ENCODE measurements at regions not wholly inside any gene's neighbourhood (a gene's known extent, or its start where the extent isn't known, plus 50 kb on each side); places are given as distances from the start of the nearest gene placed in this dataset.

GRCh38 chr6:14912706-14913105 lies 333.2 kb upstream of the JARID2 start:
- POLR2A ChIA-PET, result no interaction called here
- peaks cover 3% of the 10 kb centered on the region for H3K27me3 Mint-ChIP-seq

GRCh38 chr6:14913931-14914330 lies 331.9 kb upstream of the JARID2 start:
- no peak for DNase-seq
- H3K4me1 Mint-ChIP-seq, result peaks cover 18% of the 10 kb centered on the region
- H3K9me3 Mint-ChIP-seq, result no peaks in the 10 kb centered on the region
- peaks cover 2% of the 10 kb centered on the region for H3K36me3 Mint-ChIP-seq (ENCODE audit: low read depth)
- no peak overlapping the region for H3K27ac Mint-ChIP-seq
- ChIA-PET POLR2A (no interaction called here), CTCF (no interaction called here)
- no peak overlapping the region for H3K4me3 Mint-ChIP-seq
- H3K27me3 Mint-ChIP-seq, result peaks cover 3% of the 10 kb centered on the region

More at GRCh38 chr6:14912706-14913105, 333.2 kb upstream of the JARID2 start:
- H3K4me3 Mint-ChIP-seq, result no peak overlapping the region
- DNase-seq, result no peak
- H3K27ac Mint-ChIP-seq, result no peak overlapping the region
- CTCF ChIA-PET, result no interaction called here
- H3K4me1 Mint-ChIP-seq, result peaks cover 18% of the 10 kb centered on the region
- H3K9me3 Mint-ChIP-seq, result no peaks in the 10 kb centered on the region
- H3K36me3 Mint-ChIP-seq (ENCODE audit: low read depth), result peaks cover 2% of the 10 kb centered on the region

DNA sequence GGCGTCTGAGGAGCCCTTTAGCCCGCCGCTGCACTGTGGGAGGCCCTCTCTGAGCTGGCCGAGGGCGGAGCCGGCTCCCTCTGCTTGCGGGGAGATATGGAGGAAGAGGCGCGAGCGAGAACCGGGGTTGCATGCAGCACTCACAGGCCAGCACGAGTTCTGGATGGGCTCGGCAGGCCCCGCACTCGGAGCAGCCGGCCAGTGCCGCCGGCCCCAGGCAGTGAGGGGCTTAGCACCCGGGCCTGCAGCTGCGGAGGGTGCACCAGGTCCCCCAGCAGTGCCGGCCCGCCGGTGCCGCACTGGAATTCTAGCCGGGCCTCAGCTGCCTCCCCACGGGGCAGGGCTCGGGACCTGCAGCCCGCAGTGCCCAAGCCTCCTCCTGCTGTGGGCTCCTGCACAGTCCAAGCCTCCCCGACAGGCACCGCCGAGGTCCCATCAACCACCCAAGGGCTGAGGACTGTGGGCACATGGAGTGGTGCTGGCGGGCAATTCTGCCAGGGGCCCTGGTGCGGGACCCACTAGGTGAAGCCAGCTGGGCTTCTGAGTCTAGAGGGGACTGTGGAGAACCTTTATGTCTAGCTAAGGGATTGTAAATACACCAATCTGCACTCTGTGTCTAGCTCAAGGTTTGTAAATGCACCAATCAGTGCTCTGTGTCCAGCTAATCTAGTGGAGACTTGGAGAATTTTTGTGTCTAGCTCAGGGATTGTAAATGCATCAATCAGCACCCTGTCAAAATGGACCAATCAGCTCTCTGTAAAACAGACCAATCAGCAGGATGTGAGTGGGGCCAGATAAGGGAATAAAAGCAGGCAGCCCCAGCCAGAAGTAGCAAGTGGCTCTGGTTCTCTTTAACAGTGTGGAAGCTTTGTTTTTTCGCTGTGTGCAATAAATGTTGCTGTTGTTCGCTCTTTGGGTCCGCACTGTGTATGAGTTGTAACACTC lies 329.7 kb upstream of the JARID2 start:
- peaks cover 5% of the 10 kb centered on the region for H3K4me1 Mint-ChIP-seq
- ChIA-PET POLR2A (no interaction called here), CTCF (interaction anchor here (1.2 kb wide), 1 partner anchor 9 kb away, joined by 3 read pairs; no protein-coding TSS in a partner anchor)
- H3K36me3 Mint-ChIP-seq (ENCODE audit: low read depth), result no peaks in the 10 kb centered on the region
- no peak overlapping the region for H3K4me3 Mint-ChIP-seq
- no peak overlapping the region for H3K27ac Mint-ChIP-seq
- peaks cover 2% of the 10 kb centered on the region for H3K27me3 Mint-ChIP-seq
- DNase-seq, result no peak
- no peaks in the 10 kb centered on the region for H3K9me3 Mint-ChIP-seq

DNA sequence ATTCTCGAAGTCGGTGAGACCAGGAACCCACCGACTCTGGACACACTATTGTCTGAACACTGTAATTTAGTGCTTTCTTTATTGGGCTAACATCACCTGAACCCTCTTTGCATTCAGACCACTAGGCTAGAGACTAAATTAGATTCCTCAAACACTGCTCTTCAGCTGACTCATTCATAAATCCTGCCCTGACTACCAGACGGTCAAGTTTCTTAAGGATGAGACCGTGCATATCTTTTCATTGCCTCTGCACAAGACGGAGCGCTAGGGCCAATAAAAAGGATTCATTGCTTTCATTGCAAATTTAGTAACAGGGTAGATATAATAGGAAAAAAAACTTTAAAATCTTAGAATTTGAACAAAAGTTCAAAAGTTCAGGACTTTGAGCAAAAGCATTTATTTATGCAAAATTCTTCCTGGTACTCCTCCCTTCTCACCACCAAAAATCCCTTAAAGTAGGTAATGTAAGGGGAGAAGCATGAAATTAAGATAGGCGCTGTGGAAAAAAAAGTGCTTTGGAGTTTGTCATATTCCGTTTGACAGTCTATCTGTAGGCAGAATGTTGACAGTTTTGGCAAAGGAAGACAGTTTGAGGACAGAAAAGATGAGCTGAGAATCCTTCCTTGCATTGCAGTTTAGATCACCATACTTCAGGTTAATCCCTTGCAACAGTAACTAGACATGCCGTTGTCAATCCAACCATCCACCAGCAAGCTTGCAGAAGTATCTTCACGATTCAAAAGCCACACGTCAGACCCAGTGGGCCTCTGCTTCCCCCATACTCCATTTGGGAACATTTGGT lies 328.6 kb upstream of the JARID2 start:
- CTCF ChIA-PET, result interaction anchor here (1.2 kb wide), 1 partner anchor 11 kb away, joined by 3 read pairs; no protein-coding TSS in a partner anchor
- POLR2A ChIA-PET, result no interaction called here
- no peak overlapping the region for H3K27ac Mint-ChIP-seq

DNA sequence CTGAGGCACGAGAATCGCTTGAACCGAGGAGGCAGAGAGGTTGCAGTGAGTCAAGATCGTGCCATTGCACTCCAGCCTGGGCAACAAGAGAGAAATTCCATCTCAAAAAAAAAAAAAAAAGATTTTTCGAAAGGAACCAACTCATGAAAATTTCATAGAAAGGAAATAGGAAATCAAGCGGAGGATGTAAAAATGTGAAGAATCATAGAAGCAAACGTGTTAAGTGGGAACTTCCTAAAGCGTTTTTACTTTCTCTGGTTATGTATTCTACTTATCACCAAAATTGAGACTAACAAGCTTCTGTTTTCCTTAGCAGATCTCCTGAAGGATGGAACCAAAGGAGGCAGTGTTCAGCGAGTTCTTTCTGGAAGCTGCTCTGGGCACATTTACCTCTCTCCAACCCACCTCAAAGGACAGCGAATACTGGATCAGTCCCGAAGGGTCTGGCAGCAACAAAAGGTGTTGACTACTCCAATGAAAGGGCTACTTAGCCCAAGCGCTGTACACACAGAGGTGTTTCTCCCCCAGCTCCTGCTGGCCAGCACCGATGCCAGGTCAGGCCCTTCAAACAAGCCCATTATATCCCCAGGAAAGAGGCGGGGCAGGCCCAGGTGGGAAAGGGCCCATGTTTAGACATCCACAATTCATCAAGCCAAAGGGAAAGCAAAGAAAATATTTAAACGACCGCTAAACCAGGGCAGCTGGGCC lies 327.5 kb upstream of the JARID2 start:
- H3K4me1 Mint-ChIP-seq, result no peaks in the 10 kb centered on the region
- no peaks in the 10 kb centered on the region for H3K9me3 Mint-ChIP-seq
- CTCF ChIA-PET, result no interaction called here
- no peaks in the 10 kb centered on the region for H3K36me3 Mint-ChIP-seq (ENCODE audit: low read depth)
- POLR2A ChIA-PET, result no interaction called here
- DNase-seq, result no peak
- no peak overlapping the region for H3K4me3 Mint-ChIP-seq
- H3K27me3 Mint-ChIP-seq, result no peaks in the 10 kb centered on the region
- no peak overlapping the region for H3K27ac Mint-ChIP-seq

More for the DNA sequence above, 328.6 kb upstream of the JARID2 start:
- Mint-ChIP-seq H3K9me3 (no peaks in the 10 kb centered on the region), H3K4me3 (no peak overlapping the region), H3K36me3 (ENCODE audit: low read depth) (no peaks in the 10 kb centered on the region), H3K27me3 (peaks cover 2% of the 10 kb centered on the region), H3K4me1 (no peaks in the 10 kb centered on the region)
- DNase-seq, result no peak

DNA sequence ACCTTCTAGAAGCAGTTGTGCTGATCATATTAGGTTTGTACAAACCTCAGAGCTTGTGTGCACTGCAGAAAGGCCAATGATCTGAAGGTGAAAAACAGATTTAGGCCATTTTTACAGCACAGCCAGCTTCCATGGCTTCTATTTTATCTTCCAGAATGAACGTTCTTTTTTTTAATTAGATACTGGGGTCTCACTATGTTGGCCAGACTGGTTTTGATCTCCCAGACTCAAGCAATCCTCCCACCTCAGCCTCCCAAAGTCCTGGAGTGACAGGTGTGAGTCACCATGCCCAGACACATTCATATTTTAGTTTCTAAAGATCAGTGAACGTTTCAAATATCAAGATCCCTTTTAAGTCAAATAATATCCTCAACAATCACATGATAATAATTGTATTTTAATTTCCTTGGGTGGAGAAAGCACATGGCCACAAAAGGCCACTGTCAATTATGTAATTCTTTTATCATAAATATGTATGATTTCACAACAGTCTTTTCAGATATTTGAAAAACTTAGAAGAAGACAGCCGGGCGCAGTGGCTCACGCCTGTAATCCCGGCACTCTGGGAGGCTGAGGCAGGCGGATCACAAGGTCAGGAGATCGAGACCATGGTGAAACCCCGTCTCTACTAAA lies 326.7 kb upstream of the JARID2 start:
- Mint-ChIP-seq H3K4me1 (no peaks in the 10 kb centered on the region), H3K4me3 (no peak overlapping the region), H3K27ac (no peak overlapping the region), H3K27me3 (no peaks in the 10 kb centered on the region), H3K36me3 (ENCODE audit: low read depth) (no peaks in the 10 kb centered on the region), H3K9me3 (no peaks in the 10 kb centered on the region)
- no peak for DNase-seq
- ChIA-PET CTCF (no interaction called here), POLR2A (no interaction called here)

GRCh38 chr6:14920276-14920675 lies 325.6 kb upstream of the JARID2 start:
- Mint-ChIP-seq H3K4me1 (no peaks in the 10 kb centered on the region), H3K27ac (no peak overlapping the region), H3K36me3 (ENCODE audit: low read depth) (no peaks in the 10 kb centered on the region), H3K4me3 (no peak overlapping the region), H3K9me3 (no peaks in the 10 kb centered on the region), H3K27me3 (no peaks in the 10 kb centered on the region)
- CTCF ChIA-PET, result interaction anchor here (0.6 kb wide), 1 partner anchor 103 kb away, joined by 4 read pairs; no protein-coding TSS in a partner anchor
- POLR2A ChIA-PET, result no interaction called here
- no peak for DNase-seq

DNA sequence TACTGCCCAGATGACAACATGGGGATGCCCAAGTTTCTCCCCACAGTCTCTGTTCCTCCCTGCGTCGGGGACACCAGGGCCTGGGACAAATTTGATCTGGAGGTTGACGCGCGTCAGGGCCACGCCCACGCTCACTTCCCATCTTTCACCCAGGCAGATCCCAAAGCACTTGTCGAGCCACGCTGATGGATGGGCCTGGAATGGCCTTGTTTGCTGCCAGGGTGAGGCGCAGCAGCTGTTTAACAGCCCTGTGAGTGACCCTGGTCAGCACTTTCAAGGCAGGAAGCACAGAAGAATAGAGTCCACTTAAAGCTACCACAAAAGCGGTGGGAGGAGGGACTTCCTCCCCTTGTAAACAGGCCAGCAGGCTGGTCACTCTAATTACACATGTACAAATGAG lies 324.7 kb upstream of the JARID2 start:
- no peak overlapping the region for H3K4me3 Mint-ChIP-seq
- H3K9me3 Mint-ChIP-seq, result no peaks in the 10 kb centered on the region
- DNase-seq, result no peak
- ChIA-PET POLR2A (no interaction called here), CTCF (no interaction called here)
- H3K4me1 Mint-ChIP-seq, result no peaks in the 10 kb centered on the region
- H3K27me3 Mint-ChIP-seq, result no peaks in the 10 kb centered on the region
- no peak overlapping the region for H3K27ac Mint-ChIP-seq
- no peaks in the 10 kb centered on the region for H3K36me3 Mint-ChIP-seq (ENCODE audit: low read depth)

DNA sequence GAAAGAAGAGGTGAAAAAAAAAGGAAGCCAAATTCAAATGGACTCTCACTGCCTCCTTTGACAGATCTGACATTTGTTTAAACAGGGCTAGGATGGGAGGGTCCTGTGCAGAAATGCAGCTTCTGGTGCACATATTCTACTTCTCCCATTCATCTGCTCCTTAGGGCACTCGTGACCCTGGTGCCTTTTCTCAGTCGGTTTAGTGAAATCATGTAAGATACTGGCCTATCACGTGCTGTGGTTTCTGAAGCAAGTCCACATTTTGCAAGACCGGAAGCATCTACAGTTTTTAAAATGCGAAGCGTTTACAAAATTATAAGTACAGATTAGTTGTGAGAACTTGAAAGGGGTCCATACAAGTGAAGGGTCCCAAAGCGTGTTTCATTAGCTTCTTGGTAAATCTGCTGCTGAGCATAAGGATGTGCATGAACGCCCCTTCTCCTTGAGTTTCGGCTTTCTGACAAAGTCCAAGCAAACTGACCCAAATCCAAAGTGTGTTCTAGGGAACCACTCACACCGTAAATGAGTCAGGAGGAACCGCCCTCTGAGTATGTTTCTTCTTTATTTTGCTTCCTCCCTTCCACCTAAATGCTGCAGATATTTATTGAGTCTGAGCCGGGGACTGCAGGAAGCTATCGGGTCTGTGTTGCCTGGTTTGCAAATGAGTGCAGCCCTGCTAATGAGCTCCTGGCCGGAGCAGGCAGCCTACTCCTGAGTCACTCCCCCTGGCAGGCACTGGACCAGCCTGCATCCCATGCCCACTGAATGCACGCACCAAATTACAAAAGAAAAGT lies 323.8 kb upstream of the JARID2 start:
- POLR2A ChIA-PET, result no interaction called here

DNA sequence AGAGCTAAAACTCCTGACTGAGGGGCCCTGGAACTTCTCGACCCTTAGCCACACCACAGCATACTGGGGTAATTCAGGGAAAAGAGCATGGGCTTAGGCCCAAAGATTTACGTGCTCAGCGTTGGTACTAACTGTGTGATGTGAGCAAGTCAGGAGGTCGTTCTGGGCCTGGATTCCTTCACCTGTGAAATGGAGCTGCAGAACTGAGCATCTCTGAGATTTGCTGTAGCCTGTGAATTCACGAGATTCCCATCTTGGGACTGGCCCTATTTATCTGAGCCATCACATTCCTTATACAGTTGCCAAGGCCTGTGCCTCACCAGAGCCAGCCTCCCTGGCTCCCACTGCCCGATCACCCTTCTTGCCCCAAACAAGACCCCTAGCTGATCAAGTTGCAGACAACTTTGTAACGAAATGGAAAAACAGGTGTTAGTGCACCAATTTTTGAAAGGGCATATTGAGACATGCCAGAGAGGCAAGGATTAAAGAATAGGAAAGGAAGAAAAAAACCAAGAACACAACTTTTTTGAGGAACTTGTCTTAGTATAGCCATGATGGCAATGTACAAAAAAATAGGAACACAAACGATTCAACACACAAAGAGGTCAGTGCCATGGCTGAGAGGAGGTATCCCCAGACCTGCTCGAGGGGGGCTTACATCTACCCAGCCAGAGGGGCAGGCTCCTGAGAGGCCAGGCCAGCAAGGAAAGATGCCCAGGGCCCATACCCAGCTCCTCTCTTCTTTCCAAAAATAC lies 323.0 kb upstream of the JARID2 start:
- ChIA-PET CTCF (interaction anchor here (0.6 kb wide), 1 partner anchor 355 kb away, joined by 3 read pairs; no protein-coding TSS in a partner anchor), POLR2A (no interaction called here)
- H3K9me3 Mint-ChIP-seq, result no peaks in the 10 kb centered on the region
- H3K27me3 Mint-ChIP-seq, result no peaks in the 10 kb centered on the region
- no peaks in the 10 kb centered on the region for H3K36me3 Mint-ChIP-seq (ENCODE audit: low read depth)
- H3K27ac Mint-ChIP-seq, result no peak overlapping the region
- H3K4me3 Mint-ChIP-seq, result no peak overlapping the region
- no peaks in the 10 kb centered on the region for H3K4me1 Mint-ChIP-seq
- DNase-seq, result no peak

More for the DNA sequence above, 323.8 kb upstream of the JARID2 start:
- no peaks in the 10 kb centered on the region for H3K27me3 Mint-ChIP-seq
- no peak overlapping the region for H3K4me3 Mint-ChIP-seq
- CTCF ChIA-PET, result interaction anchor here (0.6 kb wide), 1 partner anchor 355 kb away, joined by 3 read pairs; no protein-coding TSS in a partner anchor
- H3K36me3 Mint-ChIP-seq (ENCODE audit: low read depth), result no peaks in the 10 kb centered on the region
- H3K27ac Mint-ChIP-seq, result no peak overlapping the region
- no peaks in the 10 kb centered on the region for H3K9me3 Mint-ChIP-seq
- H3K4me1 Mint-ChIP-seq, result no peaks in the 10 kb centered on the region
- no peak for DNase-seq

DNA sequence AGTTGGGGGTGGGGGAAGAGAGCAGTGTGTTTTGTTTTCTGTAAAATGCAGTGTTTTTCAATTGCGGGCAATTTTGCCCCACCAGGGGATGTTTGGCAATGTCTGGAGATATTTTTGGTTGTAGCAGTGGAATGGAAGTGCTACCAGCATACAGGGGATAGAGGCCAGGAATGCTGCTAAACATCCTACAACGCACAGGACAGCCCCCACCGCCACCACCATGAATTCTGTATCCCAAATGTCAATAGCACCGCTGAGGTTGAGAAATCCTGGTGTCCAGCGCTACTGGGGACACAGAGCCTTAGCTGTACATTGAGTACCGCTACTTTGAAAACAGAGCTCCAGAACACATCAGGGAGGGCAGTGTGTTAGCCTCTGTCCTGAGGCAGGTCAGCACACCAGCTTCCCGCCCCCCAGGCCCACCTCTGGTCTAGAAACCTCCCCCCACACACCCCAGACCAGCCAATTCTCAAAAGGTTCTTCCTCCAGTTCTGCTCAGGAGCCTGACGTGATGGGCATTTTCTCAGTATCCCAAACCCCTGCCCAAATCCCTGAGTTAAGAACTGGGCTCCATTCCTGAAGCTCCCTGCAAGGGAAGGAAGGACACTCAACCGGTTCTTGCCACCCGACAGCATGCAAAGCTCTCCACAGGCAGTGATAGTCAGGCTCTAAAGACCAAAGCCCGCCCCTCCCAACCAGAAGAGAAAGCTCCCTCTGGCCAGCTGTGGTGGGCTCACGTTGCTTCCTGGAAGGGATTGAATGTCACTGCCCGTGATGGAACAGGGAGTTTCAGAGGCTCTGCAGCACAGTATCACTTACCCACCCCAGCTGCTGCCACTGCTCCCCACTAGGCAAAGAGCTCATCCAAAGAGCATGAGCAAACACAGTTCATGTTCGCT lies 321.5 kb upstream of the JARID2 start:
- Mint-ChIP-seq H3K36me3 (ENCODE audit: low read depth) (no peaks in the 10 kb centered on the region), H3K9me3 (no peaks in the 10 kb centered on the region), H3K4me1 (no peaks in the 10 kb centered on the region), H3K4me3 (no peak overlapping the region), H3K27me3 (no peaks in the 10 kb centered on the region), H3K27ac (no peak overlapping the region)
- DNase-seq, result no peak
- ChIA-PET CTCF (no interaction called here), POLR2A (no interaction called here)

Data from activated CD4-positive, alpha-beta memory T cell treated with anti-CD3 and anti-CD28 coated beads, Interleukin-2, amount 10 ng/mL, durations not matched to agents 7 days and 5 days (primary cell).